Sigmoid colon (tissue), 4 donors: ENCODE measurements at regions not wholly inside any gene's neighbourhood (a gene's known extent, or its start where the extent isn't known, plus 50 kb on each side); places are given as distances from the start of the nearest gene placed in this dataset.

ENCODE experiments used
- CTCF ChIP-seq, 4 experiments: fragments of 450-650 bp in 3 of 4; fragments of 200-600 bp in 1 of 4; IDR thresholded peaks; one replicate each; pipeline ENCODE4 v1.5.1; 2016 to 2019; ENCODE audit warnings: antibody characterized with exemption in 4 of 4, mild to moderate bottlenecking in 3 of 4, moderate library complexity in 2 of 4
- EP300 ChIP-seq, 4 donors: sonication (generic); formaldehyde crosslinking; IDR thresholded peaks; one replicate each; pipeline ENCODE4 v1.6.1; 2017; ENCODE audit warnings: antibody characterized with exemption in 4 of 4
- POLR2A ChIP-seq, 2 donors: fragments of 450-650 bp; IDR thresholded peaks; one replicate each; pipeline ENCODE4 v1.6.1; 2016; ENCODE audit warnings: antibody characterized with exemption in 2 of 2, mild to moderate bottlenecking in 2 of 2, moderate library complexity in 2 of 2
- POLR2AphosphoS5 ChIP-seq, 4 donors: sonication (generic); formaldehyde crosslinking; IDR thresholded peaks; one replicate each; pipeline ENCODE4 v1.6.1; 2017; ENCODE audit warnings: antibody characterized with exemption in 4 of 4

DNA sequence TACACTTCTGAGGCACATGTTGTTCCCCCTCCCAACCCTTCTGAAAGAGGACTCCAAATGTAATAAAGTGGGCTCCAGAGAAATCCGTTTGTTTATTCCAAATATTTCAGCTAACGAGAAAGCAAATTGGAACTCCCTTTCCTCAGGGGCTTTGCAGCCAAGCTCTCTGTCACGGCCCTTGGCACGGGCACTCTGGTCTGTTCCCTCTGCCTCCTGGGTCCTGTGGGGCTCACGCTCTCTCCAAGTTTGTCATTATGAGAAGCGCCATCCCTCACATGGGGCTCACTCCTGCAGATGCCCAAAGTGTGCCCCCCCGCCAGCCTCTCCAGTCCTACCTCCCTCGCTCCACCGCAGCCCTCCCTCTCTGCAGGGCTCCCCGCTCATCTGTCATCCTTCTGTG is 125.4 kb upstream of the POU2AF2 start:
- TF ChIP-seq CTCF (IDR thresholded peaks at IDR 0.05) (no peak), POLR2A (IDR thresholded peaks at IDR 0.05) (no peak), EP300 (IDR thresholded peaks at IDR 0.05) (no peak), POLR2AphosphoS5 (IDR thresholded peaks at IDR 0.05) (no peak)
